Thyroid gland (tissue), 4 donors: ENCODE measurements at regions not wholly inside any gene's neighbourhood (a gene's known extent, or its start where the extent isn't known, plus 50 kb on each side); places are given as distances from the start of the nearest gene placed in this dataset.

ENCODE experiments used
- DNase-seq, 2 donors: peaks; one replicate each; pipeline ENCODE4 v3.0.0-alpha.2; 2019
- H3K27ac ChIP-seq, 3 donors: fragments of 200-600 bp; sonication (generic); 1 replicate in 2 of 3; 2 replicates in 1 of 3; pipeline ENCODE4 v1.5.1; 2016 to 2019; ENCODE audit warnings: mild to moderate bottlenecking in 1 of 3, moderate library complexity in 1 of 3
- H3K27me3 ChIP-seq: fragments of 200-600 bp; sonication (generic); one replicate; pipeline ENCODE4 v1.5.1; 2019
- H3K36me3 ChIP-seq, 2 donors: fragments of 200-600 bp; sonication (generic); one replicate each; pipeline ENCODE4 v1.5.1; 2016 to 2019
- H3K4me1 ChIP-seq, 2 donors: fragments of 200-600 bp; sonication (generic); one replicate each; pipeline ENCODE4 v1.5.1; 2017 to 2019
- H3K4me3 ChIP-seq, 3 donors: fragments of 200-600 bp; sonication (generic); replicated peaks in 1 of 3; 1 replicate in 2 of 3; 2 replicates in 1 of 3; pipeline ENCODE4 v1.5.1; 2016; ENCODE audit warnings: mild to moderate bottlenecking in 1 of 3
- H3K9me3 ChIP-seq: fragments of 200-600 bp; sonication (generic); one replicate; pipeline ENCODE4 v1.5.1; 2017
- POLR2A ChIP-seq, 2 donors: fragments of 450-650 bp; IDR thresholded peaks; one replicate each; pipeline ENCODE4 v1.6.1; 2017; ENCODE audit warnings: antibody characterized with exemption in 2 of 2, mild to moderate bottlenecking in 2 of 2, moderate library complexity in 1 of 2
- WGBS, 2 donors: methylation state at CpG; one replicate each; pipeline ENCODE4 v1.1.5; 2017; 5-methylcytosine and 5-hydroxymethylcytosine counted together
- intact Hi-C: fragments of 100-400 bp; cut with DNase I; formaldehyde crosslinking; loops from one replicate; pipeline ENCODE4 v1.15.1; 2023
- TF ChIP-seq, protein P1 (sequence below), 6 experiments: fragments of 200-600 bp in 3 of 6; fragments of 450-650 bp in 3 of 6; sonication (generic) in 3 of 6; IDR thresholded peaks; one replicate each; pipeline ENCODE4 v1.5.1; 2016 to 2019; ENCODE audit warnings: antibody characterized with exemption in 6 of 6, mild to moderate bottlenecking in 2 of 6, inconsistent platforms in 1 of 6, moderate library complexity in 1 of 6

DNA sequence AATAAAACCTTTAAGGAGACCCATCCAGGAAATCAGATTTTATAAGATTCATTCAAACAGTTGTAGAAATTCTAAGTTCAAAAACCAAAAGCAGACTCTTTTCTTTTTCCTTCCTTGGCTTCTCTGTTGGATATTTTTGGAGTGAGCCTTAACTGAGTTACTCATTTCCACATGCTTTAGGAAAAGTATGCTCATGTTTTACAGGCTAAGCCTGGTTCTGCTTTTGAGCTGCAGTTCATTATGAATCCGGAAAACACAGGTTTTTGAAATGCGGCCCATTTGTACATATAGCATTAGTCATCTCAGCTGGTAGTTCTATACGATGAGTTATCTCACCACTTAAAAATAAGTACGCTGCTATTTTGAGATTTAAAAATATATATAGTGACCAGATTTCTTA is 156.6 kb upstream of the DMRT1 start:
- peaks cover 47 to 51% of the 10 kb centered on the region in 2 donors for H3K4me1 ChIP-seq
- H3K36me3 ChIP-seq, result no peaks in the 10 kb centered on the region
- DNase-seq, result no peak
- TF ChIP-seq, protein P1, sequence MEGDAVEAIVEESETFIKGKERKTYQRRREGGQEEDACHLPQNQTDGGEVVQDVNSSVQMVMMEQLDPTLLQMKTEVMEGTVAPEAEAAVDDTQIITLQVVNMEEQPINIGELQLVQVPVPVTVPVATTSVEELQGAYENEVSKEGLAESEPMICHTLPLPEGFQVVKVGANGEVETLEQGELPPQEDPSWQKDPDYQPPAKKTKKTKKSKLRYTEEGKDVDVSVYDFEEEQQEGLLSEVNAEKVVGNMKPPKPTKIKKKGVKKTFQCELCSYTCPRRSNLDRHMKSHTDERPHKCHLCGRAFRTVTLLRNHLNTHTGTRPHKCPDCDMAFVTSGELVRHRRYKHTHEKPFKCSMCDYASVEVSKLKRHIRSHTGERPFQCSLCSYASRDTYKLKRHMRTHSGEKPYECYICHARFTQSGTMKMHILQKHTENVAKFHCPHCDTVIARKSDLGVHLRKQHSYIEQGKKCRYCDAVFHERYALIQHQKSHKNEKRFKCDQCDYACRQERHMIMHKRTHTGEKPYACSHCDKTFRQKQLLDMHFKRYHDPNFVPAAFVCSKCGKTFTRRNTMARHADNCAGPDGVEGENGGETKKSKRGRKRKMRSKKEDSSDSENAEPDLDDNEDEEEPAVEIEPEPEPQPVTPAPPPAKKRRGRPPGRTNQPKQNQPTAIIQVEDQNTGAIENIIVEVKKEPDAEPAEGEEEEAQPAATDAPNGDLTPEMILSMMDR (IDR thresholded peaks at IDR 0.05), result no peak
- TF ChIP-seq POLR2A (IDR thresholded peaks at IDR 0.05), result no peak
- intact Hi-C loops, result no loop called here
- H3K27me3 ChIP-seq, result no peaks in the 10 kb centered on the region
- H3K9me3 ChIP-seq, result no peaks in the 10 kb centered on the region
- H3K4me3 ChIP-seq, result no peak overlapping the region
- WGBS, 2 donors, result 69 to 82% methylated on average over 4 of the region's 4 CpGs
- peak overlapping the region in 2 of 3 donors; percentile 63 to 93 for H3K27ac ChIP-seq

DNA sequence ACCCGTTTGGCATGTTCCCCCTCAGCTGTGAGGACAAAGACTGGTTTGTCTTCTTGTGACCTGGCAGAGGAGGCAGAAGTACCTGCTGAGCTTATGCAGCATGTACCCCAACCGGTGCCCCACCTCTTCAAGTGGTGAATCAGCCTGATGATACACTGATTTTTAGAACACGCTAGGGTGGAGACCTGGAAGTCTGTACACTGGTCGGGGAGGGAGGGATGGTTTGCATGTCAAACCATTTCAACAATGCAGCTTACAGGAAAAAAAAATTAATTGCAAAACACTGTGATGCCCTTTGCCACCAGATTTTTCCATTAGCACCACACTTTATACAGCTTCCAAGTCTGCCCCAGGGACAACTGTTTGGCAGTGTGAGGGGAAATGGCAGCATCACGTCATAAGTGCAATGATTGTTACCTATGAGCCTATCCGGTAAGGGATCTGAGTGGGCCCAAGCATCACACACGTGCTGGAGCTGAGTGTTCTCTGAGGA is 155.1 kb upstream of the DMRT1 start:
- H3K27me3 ChIP-seq, result no peaks in the 10 kb centered on the region
- H3K9me3 ChIP-seq, result no peaks in the 10 kb centered on the region
- 77 to 88% methylated on average over 7 of the region's 7 CpGs for WGBS, 2 donors
- no peak overlapping the region for H3K4me3 ChIP-seq
- H3K27ac ChIP-seq, result peak overlapping the region in 2 of 3 donors; percentile 64 to 93
- intact Hi-C loops, result no loop called here
- H3K4me1 ChIP-seq, result peaks cover 52 to 57% of the 10 kb centered on the region in 2 donors
- no peak for DNase-seq
- TF ChIP-seq, protein P1 (IDR thresholded peaks at IDR 0.05), result no peak
- no peak for TF ChIP-seq POLR2A (IDR thresholded peaks at IDR 0.05)
- no peaks in the 10 kb centered on the region for H3K36me3 ChIP-seq

DNA sequence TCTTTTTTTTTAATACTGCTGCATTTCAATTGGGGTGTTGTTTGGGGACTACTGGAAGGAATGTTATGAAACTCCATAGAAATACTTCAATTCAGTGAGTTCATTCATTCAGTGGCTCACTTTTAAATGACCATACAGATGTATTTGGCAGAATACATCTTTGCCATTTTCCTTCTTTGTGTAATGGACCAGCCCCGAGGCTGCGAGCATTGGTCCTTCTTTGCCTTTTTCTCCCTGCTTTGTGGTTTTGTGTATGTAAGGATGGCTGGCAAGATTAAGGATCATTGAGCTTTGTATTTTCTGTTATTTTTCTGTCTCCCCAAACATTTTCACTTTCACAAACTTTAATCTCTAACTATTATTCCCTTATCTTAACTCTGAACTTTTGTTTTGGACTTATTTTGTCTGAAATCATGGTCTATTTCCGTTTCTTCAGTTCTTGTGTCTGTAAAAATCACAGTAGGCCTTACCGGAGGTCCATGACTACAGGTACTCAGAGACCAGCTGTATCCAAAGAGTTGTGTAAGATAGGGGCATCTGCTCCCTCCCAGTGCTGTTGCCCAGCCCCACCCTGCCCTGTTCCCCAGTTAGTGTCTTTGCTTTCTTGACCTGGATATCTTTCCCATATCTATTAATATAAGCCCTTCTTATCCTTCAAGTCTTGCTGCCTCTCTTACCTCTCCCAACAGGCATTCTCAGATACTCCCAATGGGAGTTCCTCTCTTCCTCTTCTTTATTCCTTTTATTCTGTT is 154.3 kb upstream of the DMRT1 start:
- no peaks in the 10 kb centered on the region for H3K9me3 ChIP-seq
- intact Hi-C loops, result no loop called here
- TF ChIP-seq, protein P1 (IDR thresholded peaks at IDR 0.05), result no peak
- no peak for TF ChIP-seq POLR2A (IDR thresholded peaks at IDR 0.05)
- 96 to 98% methylated on average over 4 of the region's 4 CpGs for WGBS, 2 donors
- H3K4me1 ChIP-seq, result peaks cover 60 to 65% of the 10 kb centered on the region in 2 donors
- no peaks in the 10 kb centered on the region for H3K36me3 ChIP-seq
- peak overlapping the region; percentile 14 to 93 (median 64) for H3K27ac ChIP-seq
- H3K27me3 ChIP-seq, result no peaks in the 10 kb centered on the region
- no peak overlapping the region for H3K4me3 ChIP-seq
- no peak for DNase-seq

DNA sequence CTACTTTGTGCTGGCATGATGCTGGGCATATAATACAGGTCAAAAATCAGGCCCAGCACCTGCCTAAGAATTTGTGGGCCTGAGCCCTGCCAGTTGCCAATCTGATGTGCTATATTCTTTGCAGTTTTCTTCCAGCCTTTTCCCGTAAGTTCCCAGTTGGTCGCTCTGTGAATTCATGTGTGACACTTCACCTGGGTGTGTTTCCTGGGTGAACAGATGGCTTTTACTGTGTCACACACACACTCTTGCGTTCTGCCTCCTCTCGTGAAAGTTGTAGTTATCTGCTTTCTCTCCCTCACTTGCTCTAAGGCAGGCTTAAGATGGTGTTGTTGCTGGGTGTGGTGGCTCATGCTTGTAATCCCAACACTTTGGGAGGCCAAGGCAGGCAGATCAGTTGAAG is 153.5 kb upstream of the DMRT1 start:
- Histone ChIP-seq H3K27ac (peak overlapping the region; percentile 14 to 93 (median 64)), H3K4me1 (peaks cover 62 to 66% of the 10 kb centered on the region in 2 donors), H3K27me3 (no peaks in the 10 kb centered on the region), H3K9me3 (no peaks in the 10 kb centered on the region), H3K4me3 (no peak overlapping the region), H3K36me3 (no peaks in the 10 kb centered on the region)
- TF ChIP-seq, protein P1 (IDR thresholded peaks at IDR 0.05), result no peak
- TF ChIP-seq POLR2A (IDR thresholded peaks at IDR 0.05), result peak in 1 of 2 donors; percentile 74
- intact Hi-C loops, result no loop called here
- 43 to 52% methylated on average over 4 of the region's 4 CpGs for WGBS, 2 donors
- DNase-seq, result peak; percentile 64 to 67

DNA sequence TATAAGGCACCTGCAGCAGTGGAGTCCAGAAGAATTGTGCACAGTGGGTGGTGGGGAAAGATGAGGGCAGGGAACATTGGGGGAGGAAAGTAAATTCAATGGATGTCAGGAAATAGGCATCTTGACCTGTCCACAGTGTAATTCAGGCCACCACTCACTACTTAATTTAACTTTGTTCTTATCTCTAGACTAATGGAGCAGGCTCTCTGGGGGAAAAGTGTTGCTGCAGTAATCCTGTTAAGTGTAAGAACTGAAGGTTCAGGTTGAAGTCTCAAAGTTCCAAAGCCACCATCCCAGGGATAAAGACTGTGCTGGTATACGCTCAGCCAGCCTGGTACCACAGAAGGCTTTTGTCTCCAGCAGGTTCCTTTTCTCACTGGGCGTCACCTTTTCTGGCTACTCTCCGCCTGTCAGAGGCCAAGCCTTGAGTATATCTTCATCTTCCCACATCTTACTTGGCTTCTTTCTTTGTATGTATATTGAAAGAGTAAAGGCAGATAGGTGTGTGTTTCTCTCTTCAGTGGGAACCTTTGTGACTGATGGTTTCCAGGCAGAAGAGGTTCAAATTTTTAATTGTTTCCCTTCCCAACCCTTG is 150.9 kb upstream of the DMRT1 start:
- no peaks in the 10 kb centered on the region for H3K36me3 ChIP-seq
- DNase-seq, result no peak
- intact Hi-C loops, result loop anchor here (10.0 kb wide), 1 partner anchor 46 kb away; no protein-coding TSS in a partner anchor
- H3K4me1 ChIP-seq, result peaks cover 63 to 77% of the 10 kb centered on the region in 2 donors
- no peak overlapping the region for H3K4me3 ChIP-seq
- no peak for TF ChIP-seq POLR2A (IDR thresholded peaks at IDR 0.05)
- TF ChIP-seq, protein P1 (IDR thresholded peaks at IDR 0.05), result no peak
- peak overlapping the region in 2 of 3 donors; percentile 33 to 99 for H3K27ac ChIP-seq
- H3K27me3 ChIP-seq, result no peaks in the 10 kb centered on the region
- WGBS, 2 donors, result 66 to 98% methylated on average over 2 to 3 of the region's 3 CpGs
- no peaks in the 10 kb centered on the region for H3K9me3 ChIP-seq
